Epithelial cell of esophagus (primary cell): ENCODE measurements at regions not wholly inside any gene's neighbourhood (a gene's known extent, or its start where the extent isn't known, plus 50 kb on each side); places are given as distances from the start of the nearest gene placed in this dataset.
A peak's percentile ranks its signal among the peaks of the same experiment; 100 is the strongest.

Experiments used
- DNase-seq: peaks from one replicate; pipeline ENCODE4 v3.0.0; 2010; ENCODE audit warnings: low read depth
- H3K4me3 ChIP-seq: 2 replicates; pipeline ENCODE4 v1.5.1; 2011; ENCODE audit warnings: mild to moderate bottlenecking, low read length, control low read depth
- TF ChIP-seq, protein P1 (sequence below): IDR thresholded peaks from 2 replicates; pipeline ENCODE4 v1.5.1; 2011; ENCODE audit warnings: low read depth, mild to moderate bottlenecking, low read length, control low read depth, inconsistent platforms; ENCODE audit not compliant: insufficient read depth; ENCODE audit errors: missing control alignments

DNA sequence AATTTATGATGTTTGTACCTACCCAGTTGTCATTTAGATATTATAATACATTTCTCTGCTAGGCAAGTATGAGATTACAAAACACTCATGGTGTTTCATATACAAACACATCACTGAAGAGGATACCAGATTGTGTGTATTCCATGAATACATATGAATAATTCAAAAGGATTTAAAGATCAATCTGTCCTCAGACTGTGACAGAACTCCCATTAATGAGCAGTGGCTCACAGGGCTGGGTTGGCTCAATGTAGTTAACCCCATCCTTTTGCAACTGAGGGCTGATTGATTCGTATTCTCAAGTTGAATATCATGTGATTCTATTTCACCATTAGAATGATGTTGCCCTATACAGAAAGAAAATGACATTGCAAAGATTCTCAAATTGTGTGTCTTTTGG lies 79.6 kb upstream of the SPANXN2 start:
- TF ChIP-seq, protein P1, sequence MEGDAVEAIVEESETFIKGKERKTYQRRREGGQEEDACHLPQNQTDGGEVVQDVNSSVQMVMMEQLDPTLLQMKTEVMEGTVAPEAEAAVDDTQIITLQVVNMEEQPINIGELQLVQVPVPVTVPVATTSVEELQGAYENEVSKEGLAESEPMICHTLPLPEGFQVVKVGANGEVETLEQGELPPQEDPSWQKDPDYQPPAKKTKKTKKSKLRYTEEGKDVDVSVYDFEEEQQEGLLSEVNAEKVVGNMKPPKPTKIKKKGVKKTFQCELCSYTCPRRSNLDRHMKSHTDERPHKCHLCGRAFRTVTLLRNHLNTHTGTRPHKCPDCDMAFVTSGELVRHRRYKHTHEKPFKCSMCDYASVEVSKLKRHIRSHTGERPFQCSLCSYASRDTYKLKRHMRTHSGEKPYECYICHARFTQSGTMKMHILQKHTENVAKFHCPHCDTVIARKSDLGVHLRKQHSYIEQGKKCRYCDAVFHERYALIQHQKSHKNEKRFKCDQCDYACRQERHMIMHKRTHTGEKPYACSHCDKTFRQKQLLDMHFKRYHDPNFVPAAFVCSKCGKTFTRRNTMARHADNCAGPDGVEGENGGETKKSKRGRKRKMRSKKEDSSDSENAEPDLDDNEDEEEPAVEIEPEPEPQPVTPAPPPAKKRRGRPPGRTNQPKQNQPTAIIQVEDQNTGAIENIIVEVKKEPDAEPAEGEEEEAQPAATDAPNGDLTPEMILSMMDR = no peak
- DNase-seq = no peak
- H3K4me3 ChIP-seq = no peak overlapping the region

DNA sequence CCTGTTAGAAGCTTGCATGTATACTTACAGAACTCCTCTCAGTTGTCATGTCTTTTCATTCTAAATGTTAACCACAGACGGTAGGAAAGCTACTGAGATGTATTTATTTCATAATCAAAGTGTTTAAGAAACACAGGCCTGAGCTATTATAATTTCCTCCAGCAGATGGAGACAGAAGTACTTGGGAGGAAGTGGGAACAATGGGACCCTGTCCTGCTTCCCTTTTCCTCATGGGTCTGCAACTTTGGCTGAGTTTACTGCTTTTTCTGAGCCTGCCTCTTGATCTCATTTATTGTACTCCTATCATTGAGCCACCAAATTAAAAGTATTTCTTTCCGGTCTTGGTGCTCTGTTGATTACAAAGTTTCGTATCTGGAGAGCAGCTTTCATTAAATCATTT lies 67.7 kb upstream of the SPANXN2 start:
- DNase-seq = peak; percentile 49
- TF ChIP-seq, protein P1 = peak; percentile 49
- H3K4me3 ChIP-seq = no peak overlapping the region

DNA sequence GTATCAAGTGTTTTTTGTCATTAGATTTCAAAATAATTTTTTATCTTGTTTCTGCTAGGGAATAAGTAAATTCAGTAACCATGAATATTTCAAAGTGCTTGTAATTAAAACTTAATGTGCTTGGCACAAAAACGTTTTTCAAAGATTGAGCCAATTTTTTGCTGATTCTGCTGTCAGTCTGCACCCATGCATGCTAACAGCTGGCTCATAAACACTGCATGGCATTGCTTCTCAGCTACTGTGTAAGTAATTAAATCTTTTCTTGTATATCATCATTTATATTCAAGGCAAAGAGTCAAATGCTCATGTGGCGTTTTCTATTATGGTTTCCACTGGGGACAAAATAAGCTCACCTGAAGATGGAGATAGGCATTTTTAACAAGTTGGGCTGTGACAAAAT lies 66.8 kb upstream of the SPANXN2 start:
- no peak for DNase-seq
- H3K4me3 ChIP-seq = no peak overlapping the region
- TF ChIP-seq, protein P1 = no peak

DNA sequence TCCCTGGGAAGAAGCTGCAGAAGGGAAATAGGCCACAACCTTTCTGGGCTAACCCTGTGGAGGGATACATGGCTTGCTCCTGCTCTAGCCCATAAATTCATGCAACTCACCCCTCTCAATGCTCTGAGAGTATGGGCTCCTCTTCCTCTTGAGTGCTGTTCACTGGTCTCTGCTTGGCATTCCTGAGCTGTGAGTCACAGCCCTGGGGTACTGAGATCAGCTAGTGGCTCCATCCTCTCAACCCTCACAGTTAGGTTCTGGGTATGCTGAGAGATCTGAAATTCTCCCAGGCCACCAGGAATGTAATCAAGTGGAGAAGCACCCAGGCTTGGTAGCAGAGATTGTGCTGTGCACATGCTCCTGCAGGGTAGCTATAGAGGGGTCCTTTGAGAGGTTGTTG lies 60.6 kb upstream of the SPANXN2 start:
- no peak overlapping the region for H3K4me3 ChIP-seq
- peak; percentile 55 for DNase-seq
- TF ChIP-seq, protein P1 = no peak
